CD14-positive monocyte (primary cell): ENCODE measurements at regions not wholly inside any gene's neighbourhood (a gene's known extent, or its start where the extent isn't known, plus 50 kb on each side); places are given as distances from the start of the nearest gene placed in this dataset.

Experiments
- DNase-seq, 3 donors: peaks; one replicate each; pipeline ENCODE4 v3.0.0-alpha.2; 2011 to 2022
- H2AFZ ChIP-seq: 2 replicates; pipeline ENCODE4 v1.6.0; 2012; ENCODE audit warnings: mild to moderate bottlenecking, low read depth, low read length, inconsistent platforms; ENCODE audit not compliant: insufficient read depth, poor library complexity, severe bottlenecking
- H3K27ac ChIP-seq, 2 donors: 1 replicate in 1 of 2; 2 replicates in 1 of 2; pipeline ENCODE4 v1.5.1; 2012 to 2013; ENCODE audit warnings: low read length in 2 of 2, control low read depth in 1 of 2, inconsistent platforms in 1 of 2, low read depth in 1 of 2, mild to moderate bottlenecking in 1 of 2
- H3K27me3 ChIP-seq, 2 donors: one replicate each; pipeline versions ENCODE4 v1.6.0 to v1.6.1; 2011 to 2013; ENCODE audit warnings: low read length in 2 of 2; ENCODE audit not compliant: control insufficient read depth in 2 of 2, insufficient read depth in 2 of 2
- H3K36me3 ChIP-seq, 2 donors: replicated peaks in 1 of 2; 1 replicate in 1 of 2; 2 replicates in 1 of 2; pipeline versions ENCODE4 v1.5.1 to v1.6.1; 2012 to 2013; ENCODE audit warnings: low read length in 2 of 2, control low read depth in 1 of 2, inconsistent platforms in 1 of 2, mild to moderate bottlenecking in 1 of 2; ENCODE audit not compliant: insufficient read depth in 2 of 2, control insufficient read depth in 1 of 2
- H3K4me1 ChIP-seq, 2 donors: 1 replicate in 1 of 2; 2 replicates in 1 of 2; pipeline versions ENCODE4 v1.5.1 to v1.6.1; 2012 to 2013; ENCODE audit warnings: low read length in 2 of 2, control low read depth in 1 of 2, inconsistent platforms in 1 of 2, mild to moderate bottlenecking in 1 of 2, moderate library complexity in 1 of 2; ENCODE audit not compliant: insufficient read depth in 2 of 2, control insufficient read depth in 1 of 2
- H3K4me2 ChIP-seq: replicated peaks from 2 replicates; pipeline ENCODE3; 2012; ENCODE audit warnings: low read length, moderate library complexity, mild to moderate bottlenecking; ENCODE audit not compliant: poor library complexity, severe bottlenecking; ENCODE audit errors: extremely low read depth
- H3K4me3 ChIP-seq, 3 experiments: fragments of 200-600 bp in 1 of 3; sonication (generic) in 1 of 3; replicated peaks in 1 of 3; 1 replicate in 2 of 3; 2 replicates in 1 of 3; pipeline ENCODE4 v1.5.1; 2011 to 2013; ENCODE audit warnings: low read length in 3 of 3, mild to moderate bottlenecking in 3 of 3, control low read depth in 2 of 3, low read depth in 2 of 3, inconsistent platforms in 1 of 3, moderate library complexity in 1 of 3
- H3K79me2 ChIP-seq: 2 replicates; pipeline ENCODE4 v1.6.0; 2012; ENCODE audit warnings: mild to moderate bottlenecking, control low read depth, inconsistent platforms, low read length, moderate library complexity; ENCODE audit not compliant: insufficient read depth
- H3K9ac ChIP-seq: 2 replicates; pipeline ENCODE4 v1.6.0; 2017; ENCODE audit warnings: low read length, mild to moderate bottlenecking; ENCODE audit not compliant: insufficient read depth, poor library complexity, severe bottlenecking
- H3K9me3 ChIP-seq, 2 donors: replicated peaks in 1 of 2; 1 replicate in 1 of 2; 2 replicates in 1 of 2; pipeline versions ENCODE4 v1.5.1 to v1.6.1; 2012 to 2013; ENCODE audit warnings: low read length in 2 of 2, control low read depth in 1 of 2; ENCODE audit not compliant: control insufficient read depth in 1 of 2, insufficient read depth in 1 of 2
- H4K20me1 ChIP-seq: 2 replicates; pipeline ENCODE4 v1.6.0; 2012; ENCODE audit warnings: mild to moderate bottlenecking, low read length, control low read depth, moderate library complexity; ENCODE audit not compliant: insufficient read depth
- H3K27ac Mint-ChIP-seq, 7 donors: one replicate each; pipeline ENCODE4 v1.8.0; 2020; ENCODE audit warnings: mild to moderate bottlenecking in 7 of 7, mixed read lengths in 7 of 7, moderate library complexity in 6 of 7, inconsistent platforms in 2 of 7
- H3K27me3 Mint-ChIP-seq, 3 donors: one replicate each; pipeline ENCODE4 v1.8.0; 2021 to 2022; ENCODE audit warnings: low read depth in 3 of 3, mild to moderate bottlenecking in 3 of 3, mixed read lengths in 3 of 3, moderate library complexity in 3 of 3, inconsistent platforms in 1 of 3
- H3K36me3 Mint-ChIP-seq, 2 donors: one replicate each; pipeline ENCODE4 v1.8.0; 2020; ENCODE audit warnings: mixed read lengths in 2 of 2, inconsistent platforms in 1 of 2, mild to moderate bottlenecking in 1 of 2
- H3K4me1 Mint-ChIP-seq: one replicate; pipeline ENCODE4 v1.8.0; 2020; ENCODE audit warnings: mild to moderate bottlenecking, mixed read lengths
- H3K4me3 Mint-ChIP-seq, 2 donors: one replicate each; pipeline ENCODE4 v1.8.0; 2020; ENCODE audit warnings: mild to moderate bottlenecking in 2 of 2, mixed read lengths in 2 of 2, moderate library complexity in 1 of 2
- H3K9me3 Mint-ChIP-seq, 7 donors: one replicate each; pipeline ENCODE4 v1.8.0; 2020 to 2022; ENCODE audit warnings: mixed read lengths in 7 of 7, mild to moderate bottlenecking in 6 of 7, moderate library complexity in 6 of 7, inconsistent platforms in 2 of 7
- CTCF ChIP-seq: fragments of 200-600 bp; IDR thresholded peaks from one replicate; pipeline ENCODE4 v1.8.0; 2022; ENCODE audit warnings: antibody characterized with exemption, mild to moderate bottlenecking
- WGBS: methylation state at CpG from one replicate; pipeline ENCODE4 v1.1.5; 2013; ENCODE audit warnings: missing lambda C conversion rate; ENCODE audit not compliant: insufficient coverage; 5-methylcytosine and 5-hydroxymethylcytosine counted together
- intact Hi-C, 2 donors: fragments of 100-400 bp; cut with micrococcal nuclease; formaldehyde crosslinking; loops; one replicate each; pipeline versions ENCODE4 v1.15.0 to v1.15.1; 2023

- peaks cover 0 to 13% (median 4%) of the 10 kb centered on the region in 7 donors for H3K9me3 Mint-ChIP-seq
- WGBS, result no CpG with 5 or more reads among the region's 2 CpGs
- H3K4me2 ChIP-seq, result no peak overlapping the region
- intact Hi-C loops, result no loop called here
- H4K20me1 ChIP-seq, result no peaks in the 10 kb centered on the region
- TF ChIP-seq CTCF, result no peak
- no peak overlapping the region for H3K4me3 ChIP-seq
- no peak overlapping the region for H3K27ac Mint-ChIP-seq
- H3K27me3 ChIP-seq, result no peaks in the 10 kb centered on the region
- no peak overlapping the region for H3K27ac ChIP-seq
- no peak overlapping the region for H3K4me3 Mint-ChIP-seq
- H3K4me1 Mint-ChIP-seq, result no peaks in the 10 kb centered on the region
- no peak overlapping the region for H3K9ac ChIP-seq
- H3K4me1 ChIP-seq, result no peaks in the 10 kb centered on the region
- H3K36me3 ChIP-seq, result no peaks in the 10 kb centered on the region
- no peak overlapping the region for H2AFZ ChIP-seq
- peaks cover 0 to 2% (median 1%) of the 10 kb centered on the region in 3 donors for H3K27me3 Mint-ChIP-seq
- H3K79me2 ChIP-seq, result no peaks in the 10 kb centered on the region
- DNase-seq, result no peak
- no peaks in the 10 kb centered on the region for H3K36me3 Mint-ChIP-seq
- H3K9me3 ChIP-seq, result peaks cover 7 to 10% of the 10 kb centered on the region in 2 donors
Observed at GRCh38 chr3:106816838-106817237, 560.4 kb upstream of the CCDC54 start.

DNA sequence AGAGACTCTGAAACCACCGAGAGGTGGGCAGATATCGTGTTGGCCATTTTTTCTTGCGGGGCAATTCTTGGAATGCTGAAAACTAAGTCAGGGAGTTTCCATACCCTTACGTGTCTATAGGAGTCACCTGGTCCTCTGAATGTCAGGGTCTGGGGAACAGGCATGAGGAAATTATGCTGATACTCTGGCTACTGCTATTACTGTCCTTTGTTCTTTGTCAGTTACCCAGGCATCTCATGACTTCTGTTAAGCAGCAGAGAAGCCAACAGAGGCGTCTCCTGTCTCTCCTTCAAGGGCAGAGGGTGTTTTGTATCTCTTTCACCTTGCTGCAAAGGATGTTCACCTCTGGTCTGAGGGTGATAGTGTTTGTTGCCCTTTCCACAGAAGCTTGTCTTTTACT lies 559.5 kb upstream of the CCDC54 start:
- no peak for TF ChIP-seq CTCF
- Mint-ChIP-seq H3K9me3 (peaks cover 0 to 11% (median 3%) of the 10 kb centered on the region in 7 donors), H3K4me1 (no peaks in the 10 kb centered on the region), H3K27me3 (peaks cover 0 to 2% (median 1%) of the 10 kb centered on the region in 3 donors), H3K4me3 (no peak overlapping the region), H3K36me3 (no peaks in the 10 kb centered on the region), H3K27ac (no peak overlapping the region)
- Histone ChIP-seq H2AFZ (no peak overlapping the region), H3K79me2 (no peaks in the 10 kb centered on the region), H3K27me3 (no peaks in the 10 kb centered on the region), H4K20me1 (no peaks in the 10 kb centered on the region), H3K27ac (no peak overlapping the region), H3K9ac (no peak overlapping the region), H3K4me1 (no peaks in the 10 kb centered on the region), H3K36me3 (no peaks in the 10 kb centered on the region), H3K4me2 (no peak overlapping the region), H3K9me3 (peaks cover 11 to 16% of the 10 kb centered on the region in 2 donors), H3K4me3 (no peak overlapping the region)
- no peak for DNase-seq
- 80% methylated on average over 5 of the region's 5 CpGs for WGBS
- intact Hi-C loops, result no loop called here
